Pancreas (tissue), 10 donors: ENCODE measurements at regions not wholly inside any gene's neighbourhood (a gene's known extent, or its start where the extent isn't known, plus 50 kb on each side); places are given as distances from the start of the nearest gene placed in this dataset.

Source experiments
- ATAC-seq, 4 donors: fragments of 200-7000 bp; cut with Tn5 transposase; one replicate each; pipeline versions ENCODE4 v1.8.0 to v1.9.1; 2020; ENCODE audit warnings: mild to moderate bottlenecking in 4 of 4, moderate library complexity in 4 of 4
- DNase-seq, 6 donors: peaks; one replicate each; pipeline ENCODE4 v3.0.0-alpha.2; 2020
- FAIRE-seq: peaks from 2 replicates; lab custom pipeline; 2012; peaks lifted over from hg19 to GRCh38; lab: Jason Lieb, UNC
- H3K27ac ChIP-seq, 4 donors: fragments of 200-600 bp; sonication (generic); 1 replicate in 3 of 4; 2 replicates in 1 of 4; pipeline versions ENCODE4 v1.5.0 to v1.8.0; 2020
- H3K27me3 ChIP-seq, 4 donors: fragments of 200-600 bp; one replicate each; pipeline ENCODE4 v1.8.0; 2021
- H3K36me3 ChIP-seq, 3 donors: fragments of 200-600 bp; sonication (generic) in 1 of 3; one replicate each; pipeline versions ENCODE4 v1.5.0 to v1.8.0; 2020 to 2021
- H3K4me1 ChIP-seq, 3 donors: fragments of 200-600 bp; one replicate each; pipeline ENCODE4 v1.8.0; 2021
- H3K4me3 ChIP-seq, 4 donors: fragments of 200-600 bp; sonication (generic) in 2 of 4; one replicate each; pipeline versions ENCODE4 v1.5.0 to v1.8.0; 2020 to 2021
- H3K9me3 ChIP-seq, 4 donors: fragments of 200-600 bp; one replicate each; pipeline ENCODE4 v1.8.0; 2021
- WGBS, 2 donors: extraction: QIAGEN DNeasy Blood & Tissue Kit; methylation state at CpG; one replicate each; pipeline ENCODE4 v1.1.7; 2013; 5-methylcytosine and 5-hydroxymethylcytosine counted together
- intact Hi-C, 3 donors: fragments of 100-400 bp; cut with DNase I; formaldehyde crosslinking; loops; one replicate each; pipeline versions ENCODE4 v1.11.1 to v1.14.2; 2022
- TF ChIP-seq, protein P1 (sequence below), 4 donors: fragments of 200-600 bp; sonication (generic) in 3 of 4; IDR thresholded peaks; one replicate each; pipeline versions ENCODE4 v1.5.0 to v1.8.0; 2021; ENCODE audit warnings: antibody characterized with exemption in 4 of 4
- donor health status: healthy with polysubstance abuse.
- donor health status: DM: no; HTN: no; CAD: no; lungs with moderate emphysema.
- donor health status: DM: no; HTN: no; CAD: no.
- donor health status: control.
- donor health status: control.
- donor health status: Bipolar disorder and iron deficiency.
- donor health status: DM: yes; HTN: yes; CAD: no.
- donor health status: DM: no; HTN: no; CAD: no.
- donor health status: DM: no; HTN: no; CAD: no.
- donor health status: DM: yes; HTN: yes; CAD: no.

DNA sequence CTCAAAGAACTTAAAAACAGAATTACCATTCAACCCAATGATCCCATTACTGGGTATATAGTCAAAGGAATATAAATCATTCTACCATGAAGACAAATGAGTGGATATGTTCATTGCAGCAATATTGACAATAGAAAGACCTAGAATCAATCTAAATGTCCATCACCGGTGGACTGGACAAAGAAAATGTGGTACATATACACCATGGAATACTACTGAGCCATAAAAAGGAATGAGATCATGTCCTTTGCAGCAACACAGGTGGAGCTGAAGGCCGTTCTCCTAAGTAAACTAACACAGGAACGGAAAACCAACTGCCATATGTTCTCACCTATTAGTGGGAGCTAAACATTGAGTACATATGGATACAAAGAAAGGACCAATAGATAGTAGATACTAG lies 576.7 kb upstream of the CITED2 start:
- Histone ChIP-seq H3K4me3 (no peak overlapping the region), H3K36me3 (no peaks in the 10 kb centered on the region), H3K9me3 (no peaks in the 10 kb centered on the region), H3K4me1 (no peaks in the 10 kb centered on the region), H3K27ac (no peak overlapping the region), H3K27me3 (no peaks in the 10 kb centered on the region)
- intact Hi-C loops, result no loop called here
- TF ChIP-seq, protein P1, sequence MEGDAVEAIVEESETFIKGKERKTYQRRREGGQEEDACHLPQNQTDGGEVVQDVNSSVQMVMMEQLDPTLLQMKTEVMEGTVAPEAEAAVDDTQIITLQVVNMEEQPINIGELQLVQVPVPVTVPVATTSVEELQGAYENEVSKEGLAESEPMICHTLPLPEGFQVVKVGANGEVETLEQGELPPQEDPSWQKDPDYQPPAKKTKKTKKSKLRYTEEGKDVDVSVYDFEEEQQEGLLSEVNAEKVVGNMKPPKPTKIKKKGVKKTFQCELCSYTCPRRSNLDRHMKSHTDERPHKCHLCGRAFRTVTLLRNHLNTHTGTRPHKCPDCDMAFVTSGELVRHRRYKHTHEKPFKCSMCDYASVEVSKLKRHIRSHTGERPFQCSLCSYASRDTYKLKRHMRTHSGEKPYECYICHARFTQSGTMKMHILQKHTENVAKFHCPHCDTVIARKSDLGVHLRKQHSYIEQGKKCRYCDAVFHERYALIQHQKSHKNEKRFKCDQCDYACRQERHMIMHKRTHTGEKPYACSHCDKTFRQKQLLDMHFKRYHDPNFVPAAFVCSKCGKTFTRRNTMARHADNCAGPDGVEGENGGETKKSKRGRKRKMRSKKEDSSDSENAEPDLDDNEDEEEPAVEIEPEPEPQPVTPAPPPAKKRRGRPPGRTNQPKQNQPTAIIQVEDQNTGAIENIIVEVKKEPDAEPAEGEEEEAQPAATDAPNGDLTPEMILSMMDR (IDR thresholded peaks at IDR 0.05), result no peak
- WGBS, 2 donors, result 53 to 54% methylated on average over 3 of the region's 3 CpGs
- FAIRE-seq (no peak), ATAC-seq (no peak), DNase-seq (no peak)

DNA sequence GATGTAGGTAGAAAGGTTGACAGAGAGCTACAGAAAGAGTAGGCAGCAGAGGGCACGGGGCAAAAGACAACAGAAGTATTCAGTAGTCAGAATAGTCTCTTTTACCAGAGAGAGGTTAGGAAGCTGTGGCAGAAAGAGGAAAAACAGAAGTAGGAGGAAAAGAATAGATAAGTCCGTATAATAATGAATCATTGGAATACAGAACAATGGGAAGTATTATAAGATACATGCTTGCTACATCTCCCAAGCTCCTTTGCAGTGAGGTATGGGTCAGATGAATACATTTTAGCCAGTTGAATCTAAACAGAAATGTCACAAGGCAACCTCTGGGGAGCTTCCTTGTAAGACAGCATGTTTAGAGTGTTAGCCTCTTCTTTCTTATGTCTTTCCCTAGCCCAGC lies 570.5 kb upstream of the CITED2 start:
- Histone ChIP-seq H3K27me3 (no peaks in the 10 kb centered on the region), H3K9me3 (no peaks in the 10 kb centered on the region), H3K4me1 (peaks cover 0 to 10% (median 10%) of the 10 kb centered on the region in 3 donors), H3K27ac (no peak overlapping the region), H3K36me3 (no peaks in the 10 kb centered on the region), H3K4me3 (no peak overlapping the region)
- TF ChIP-seq, protein P1 (IDR thresholded peaks at IDR 0.05), result no peak
- FAIRE-seq, result no peak
- ATAC-seq, result no peak
- no peak for DNase-seq
- intact Hi-C loops, result no loop called here
- WGBS, 2 donors, result 82 to 84% methylated on average over 2 of the region's 2 CpGs

DNA sequence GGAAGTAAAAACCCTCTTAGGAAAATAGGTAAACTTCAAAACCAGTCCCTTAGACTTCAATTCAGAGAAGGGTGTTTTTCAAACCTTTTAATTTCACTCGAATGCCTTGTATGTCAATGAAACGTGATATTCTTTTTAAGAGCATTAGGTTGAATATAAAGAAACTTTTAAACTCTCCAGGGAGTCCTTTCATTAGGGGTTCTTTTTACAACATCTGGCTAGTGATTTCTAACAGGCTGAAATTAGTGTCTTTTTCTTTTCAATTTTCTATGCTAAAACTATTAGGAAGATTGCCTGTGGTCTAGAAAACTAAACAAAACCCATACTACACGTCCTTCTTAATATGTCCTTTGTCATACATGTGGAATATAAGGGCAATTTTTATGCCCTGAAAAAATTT lies 569.7 kb upstream of the CITED2 start:
- H3K36me3 ChIP-seq, result no peaks in the 10 kb centered on the region
- no peak for FAIRE-seq
- H3K27ac ChIP-seq, result peak overlapping the region in 2 of 4 donors; percentile 29 to 39
- DNase-seq, result no peak
- peaks cover 0 to 10% (median 10%) of the 10 kb centered on the region in 3 donors for H3K4me1 ChIP-seq
- H3K27me3 ChIP-seq, result no peaks in the 10 kb centered on the region
- intact Hi-C loops, result no loop called here
- WGBS, 2 donors, result 66 to 77% methylated on average over 3 of the region's 3 CpGs
- no peak for ATAC-seq
- no peaks in the 10 kb centered on the region for H3K9me3 ChIP-seq
- TF ChIP-seq, protein P1 (IDR thresholded peaks at IDR 0.05), result no peak
- H3K4me3 ChIP-seq, result no peak overlapping the region

DNA sequence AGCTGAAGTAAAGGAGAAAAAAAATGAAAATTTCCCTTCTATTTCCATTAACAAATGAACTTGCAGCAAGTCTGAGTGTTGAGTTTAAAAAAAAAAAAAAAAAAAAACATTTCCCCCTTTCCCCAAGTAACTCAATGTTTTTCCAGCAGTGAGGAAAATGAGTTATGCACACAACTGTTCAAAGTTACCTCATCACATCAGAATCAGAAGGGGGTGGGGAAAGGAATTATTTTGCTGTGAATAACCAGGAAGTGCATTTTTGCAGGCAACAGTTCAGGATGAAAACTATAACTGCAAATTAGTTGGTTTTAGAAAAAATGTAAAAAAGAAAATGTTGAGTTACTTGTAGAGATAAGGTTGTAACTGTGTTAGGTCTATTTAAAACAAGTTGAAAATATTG lies 568.9 kb upstream of the CITED2 start:
- Histone ChIP-seq H3K4me3 (no peak overlapping the region), H3K36me3 (no peaks in the 10 kb centered on the region), H3K9me3 (no peaks in the 10 kb centered on the region), H3K27me3 (no peaks in the 10 kb centered on the region), H3K27ac (peak overlapping the region in 2 of 4 donors; percentile 29 to 39), H3K4me1 (peaks cover 0 to 10% (median 10%) of the 10 kb centered on the region in 3 donors)
- ATAC-seq (peak in 3 of 4 donors; percentile 85 to 95 (median 87)), DNase-seq (no peak), FAIRE-seq (peak; percentile 85)
- intact Hi-C loops, result no loop called here
- TF ChIP-seq, protein P1 (IDR thresholded peaks at IDR 0.05), result no peak

DNA sequence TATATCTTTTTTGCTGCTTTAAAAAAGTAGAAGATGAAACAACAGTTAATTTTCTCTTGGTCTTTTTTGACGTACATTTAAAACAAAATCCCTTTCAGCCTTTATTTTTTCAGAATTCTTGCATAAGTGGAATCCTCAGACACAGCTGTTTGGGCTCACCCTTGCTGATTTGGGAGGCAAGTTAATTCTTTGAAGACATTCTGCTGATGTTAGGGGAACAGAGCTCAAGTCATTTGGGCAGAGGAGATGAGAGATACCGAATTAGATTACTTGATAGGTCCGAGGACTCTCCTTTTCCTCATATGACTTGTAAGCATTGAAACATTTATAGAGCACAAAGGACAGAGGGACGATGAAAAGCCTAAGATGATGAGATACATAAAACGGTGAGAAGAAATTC lies 567.9 kb upstream of the CITED2 start:
- Histone ChIP-seq H3K9me3 (no peaks in the 10 kb centered on the region), H3K27ac (no peak overlapping the region), H3K4me1 (peaks cover 0 to 10% (median 10%) of the 10 kb centered on the region in 3 donors), H3K36me3 (no peaks in the 10 kb centered on the region), H3K27me3 (no peaks in the 10 kb centered on the region), H3K4me3 (no peak overlapping the region)
- no peak for FAIRE-seq
- no peak for DNase-seq
- TF ChIP-seq, protein P1 (IDR thresholded peaks at IDR 0.05), result no peak
- WGBS, 2 donors, result 71 to 78% methylated on average over 5 of the region's 5 CpGs
- intact Hi-C loops, result no loop called here
- ATAC-seq, result no peak
